ENCODE measurements at regions not wholly inside any gene's neighbourhood (a gene's known extent, or its start where the extent isn't known, plus 50 kb on each side); places are given as distances from the start of the nearest gene placed in this dataset.

GRCh38 chr2:129056309-129056958 is 737.8 kb upstream of the HS6ST1 start:
- Histone ChIP-seq H3K27me3 (ENCODE audit: control insufficient read depth in 2 of 2, insufficient read depth in 2 of 2, low read length in 2 of 2) (no peaks in the 10 kb centered on the region), H3K4me1 (ENCODE audit: control insufficient read depth, extremely low read depth, insufficient read depth, low read length) (no peaks in the 10 kb centered on the region), H2AFZ (ENCODE audit: low read depth, low read length) (no peak overlapping the region), H3K27ac (ENCODE audit: insufficient read depth, low read depth, low read length) (no peak overlapping the region), H3K9me1 (replicated peaks; ENCODE audit: control insufficient read depth, extremely low read depth, insufficient read depth, low read length) (no peaks in the 10 kb centered on the region), H3K4me3 (replicated peaks in 1 of 3; ENCODE audit: insufficient read depth in 1 of 3, low read depth in 1 of 3, low read length in 3 of 3) (no peak overlapping the region), H3K9ac (replicated peaks; ENCODE audit: extremely low read depth, insufficient read depth, low read length) (no peak overlapping the region), H3K79me2 (ENCODE audit: control insufficient read depth, insufficient read depth, low read length) (no peaks in the 10 kb centered on the region), H3K9me3 (replicated peaks; ENCODE audit: control insufficient read depth, insufficient read depth, low read length) (peaks cover 9% of the 10 kb centered on the region), H4K20me1 (replicated peaks; ENCODE audit: control insufficient read depth, extremely low read depth, insufficient read depth, low read length) (no peaks in the 10 kb centered on the region), H3K4me2 (ENCODE audit: insufficient read depth, low read length) (no peak overlapping the region), H3K36me3 (ENCODE audit: control insufficient read depth in 2 of 2, extremely low read depth in 1 of 2, insufficient read depth in 2 of 2, low read length in 2 of 2) (no peaks in the 10 kb centered on the region)
- intact Hi-C loops (cut with micrococcal nuclease) (no loop called here), dilution Hi-C loops (cut with MboI; ENCODE audit: extremely low pct_ligation_motif_present, low sequenced_read_pairs) (no loop called here)
- no TSS peak for BruUV-seq (replicated peaks)
- DNase-seq (ENCODE audit: low read depth, low spot score) (no peak), FAIRE-seq (no peak)
- TF ChIP-seq JUN (IDR thresholded peaks at IDR 0.05; ENCODE audit: borderline replicate concordance, insufficient read depth, insufficient read length, low read depth) (no peak), GATA2 (IDR thresholded peaks at IDR 0.05; ENCODE audit: insufficient read depth, insufficient read length, low read depth, low read length) (no peak), POLR2AphosphoS5 (IDR thresholded peaks at IDR 0.05; ENCODE audit: insufficient read depth, low read depth, low read length) (no peak), EZH2 (IDR thresholded peaks at IDR 0.05; ENCODE audit: borderline replicate concordance, low read depth, low read length, severe bottlenecking) (no peak), MYC (IDR thresholded peaks at IDR 0.05; ENCODE audit: low read depth, low read length) (no peak), FOS (IDR thresholded peaks at IDR 0.05; ENCODE audit: borderline replicate concordance, insufficient read depth, low read length) (no peak), POLR2A (IDR thresholded peaks at IDR 0.05; ENCODE audit: low read depth, low read length) (no peak)
- TF ChIP-seq, protein P1, sequence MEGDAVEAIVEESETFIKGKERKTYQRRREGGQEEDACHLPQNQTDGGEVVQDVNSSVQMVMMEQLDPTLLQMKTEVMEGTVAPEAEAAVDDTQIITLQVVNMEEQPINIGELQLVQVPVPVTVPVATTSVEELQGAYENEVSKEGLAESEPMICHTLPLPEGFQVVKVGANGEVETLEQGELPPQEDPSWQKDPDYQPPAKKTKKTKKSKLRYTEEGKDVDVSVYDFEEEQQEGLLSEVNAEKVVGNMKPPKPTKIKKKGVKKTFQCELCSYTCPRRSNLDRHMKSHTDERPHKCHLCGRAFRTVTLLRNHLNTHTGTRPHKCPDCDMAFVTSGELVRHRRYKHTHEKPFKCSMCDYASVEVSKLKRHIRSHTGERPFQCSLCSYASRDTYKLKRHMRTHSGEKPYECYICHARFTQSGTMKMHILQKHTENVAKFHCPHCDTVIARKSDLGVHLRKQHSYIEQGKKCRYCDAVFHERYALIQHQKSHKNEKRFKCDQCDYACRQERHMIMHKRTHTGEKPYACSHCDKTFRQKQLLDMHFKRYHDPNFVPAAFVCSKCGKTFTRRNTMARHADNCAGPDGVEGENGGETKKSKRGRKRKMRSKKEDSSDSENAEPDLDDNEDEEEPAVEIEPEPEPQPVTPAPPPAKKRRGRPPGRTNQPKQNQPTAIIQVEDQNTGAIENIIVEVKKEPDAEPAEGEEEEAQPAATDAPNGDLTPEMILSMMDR (IDR thresholded peaks at IDR 0.05; ENCODE audit: extremely low read depth in 1 of 2, insufficient read depth in 1 of 2, low read depth in 1 of 2, low read length in 2 of 2) = no peak
- TF ChIP-seq, protein P2, sequence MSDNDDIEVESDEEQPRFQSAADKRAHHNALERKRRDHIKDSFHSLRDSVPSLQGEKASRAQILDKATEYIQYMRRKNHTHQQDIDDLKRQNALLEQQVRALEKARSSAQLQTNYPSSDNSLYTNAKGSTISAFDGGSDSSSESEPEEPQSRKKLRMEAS (IDR thresholded peaks at IDR 0.05; ENCODE audit: insufficient read depth, insufficient read length) = no peak
- ChIA-PET POLR2A (no interaction called here), CTCF (no interaction called here)
